SK-N-SH treated with all-trans-retinoic acid at 6 μM for 48 hours (cell line): ENCODE measurements at regions not wholly inside any gene's neighbourhood (a gene's known extent, or its start where the extent isn't known, plus 50 kb on each side); places are given as distances from the start of the nearest gene placed in this dataset.
"Not testable (repeated sequence)": the region's sequence is repeated elsewhere in the genome, so short reads cannot be mapped to it uniquely, and the experiment has no call there.

Experiments
- BACH2 ChIP-seq: fragments of 250-450 bp; sonication (Bioruptor Pico); IDR thresholded peaks from 2 replicates; pipeline ENCODE4 v1.9.0; 2021; ENCODE audit warnings: mild to moderate bottlenecking, borderline replicate concordance
- GLIS3 ChIP-seq: fragments of 250-450 bp; sonication (Bioruptor Pico); IDR thresholded peaks from 2 replicates; pipeline ENCODE4 v1.5.0; 2020; ENCODE audit warnings: mild to moderate bottlenecking, moderate library complexity
- RARB ChIP-seq: fragments of 250-450 bp; sonication (Bioruptor Pico); IDR thresholded peaks from 2 replicates; pipeline ENCODE4 v1.8.0; 2021; ENCODE audit warnings: mild to moderate bottlenecking, moderate library complexity
- SNAI2 ChIP-seq: fragments of 250-450 bp; sonication (Bioruptor Pico); IDR thresholded peaks from 2 replicates; pipeline ENCODE4 v1.5.0; 2020; ENCODE audit warnings: mild to moderate bottlenecking, moderate library complexity
- ZFP3 ChIP-seq: fragments of 250-450 bp; sonication (Bioruptor Pico); IDR thresholded peaks from 2 replicates; pipeline ENCODE4 v1.5.0; 2020; ENCODE audit warnings: mild to moderate bottlenecking, moderate library complexity
- ZFP30 ChIP-seq: fragments of 450-650 bp; formaldehyde crosslinking; IDR thresholded peaks from 2 replicates; pipeline ENCODE4 v1.5.0; 2022; ENCODE audit warnings: mild to moderate bottlenecking, moderate library complexity
- ZNF70 ChIP-seq: fragments of 450-650 bp; formaldehyde crosslinking; IDR thresholded peaks from 2 replicates; pipeline ENCODE4 v1.5.0; 2020; ENCODE audit warnings: mild to moderate bottlenecking, moderate library complexity
- TF ChIP-seq, protein P1 (sequence below): fragments of 250-450 bp; sonication (Bioruptor Pico); IDR thresholded peaks from 2 replicates; pipeline ENCODE4 v1.8.0; 2020; ENCODE audit warnings: mild to moderate bottlenecking, moderate library complexity, borderline replicate concordance
- TF ChIP-seq, protein P2 (sequence below): fragments of 250-450 bp; sonication (Bioruptor Pico); IDR thresholded peaks from 2 replicates; pipeline ENCODE4 v1.5.1; 2020; ENCODE audit warnings: low read depth, mild to moderate bottlenecking, moderate library complexity

GRCh38 chrX:45455732-45456131 lies 255.1 kb upstream of the DIPK2B start:
- not testable (repeated sequence) for TF ChIP-seq RARB (CRISPR knock-in tag); ZFP30 (CRISPR knock-in tag); ZNF70; SNAI2 (CRISPR knock-in tag); GLIS3; BACH2 (CRISPR knock-in tag); ZFP3 (CRISPR knock-in tag)
- TF ChIP-seq, protein P1, sequence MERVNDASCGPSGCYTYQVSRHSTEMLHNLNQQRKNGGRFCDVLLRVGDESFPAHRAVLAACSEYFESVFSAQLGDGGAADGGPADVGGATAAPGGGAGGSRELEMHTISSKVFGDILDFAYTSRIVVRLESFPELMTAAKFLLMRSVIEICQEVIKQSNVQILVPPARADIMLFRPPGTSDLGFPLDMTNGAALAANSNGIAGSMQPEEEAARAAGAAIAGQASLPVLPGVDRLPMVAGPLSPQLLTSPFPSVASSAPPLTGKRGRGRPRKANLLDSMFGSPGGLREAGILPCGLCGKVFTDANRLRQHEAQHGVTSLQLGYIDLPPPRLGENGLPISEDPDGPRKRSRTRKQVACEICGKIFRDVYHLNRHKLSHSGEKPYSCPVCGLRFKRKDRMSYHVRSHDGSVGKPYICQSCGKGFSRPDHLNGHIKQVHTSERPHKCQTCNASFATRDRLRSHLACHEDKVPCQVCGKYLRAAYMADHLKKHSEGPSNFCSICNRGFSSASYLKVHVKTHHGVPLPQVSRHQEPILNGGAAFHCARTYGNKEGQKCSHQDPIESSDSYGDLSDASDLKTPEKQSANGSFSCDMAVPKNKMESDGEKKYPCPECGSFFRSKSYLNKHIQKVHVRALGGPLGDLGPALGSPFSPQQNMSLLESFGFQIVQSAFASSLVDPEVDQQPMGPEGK (CRISPR knock-in tag), result not testable (repeated sequence)
- TF ChIP-seq, protein P2, sequence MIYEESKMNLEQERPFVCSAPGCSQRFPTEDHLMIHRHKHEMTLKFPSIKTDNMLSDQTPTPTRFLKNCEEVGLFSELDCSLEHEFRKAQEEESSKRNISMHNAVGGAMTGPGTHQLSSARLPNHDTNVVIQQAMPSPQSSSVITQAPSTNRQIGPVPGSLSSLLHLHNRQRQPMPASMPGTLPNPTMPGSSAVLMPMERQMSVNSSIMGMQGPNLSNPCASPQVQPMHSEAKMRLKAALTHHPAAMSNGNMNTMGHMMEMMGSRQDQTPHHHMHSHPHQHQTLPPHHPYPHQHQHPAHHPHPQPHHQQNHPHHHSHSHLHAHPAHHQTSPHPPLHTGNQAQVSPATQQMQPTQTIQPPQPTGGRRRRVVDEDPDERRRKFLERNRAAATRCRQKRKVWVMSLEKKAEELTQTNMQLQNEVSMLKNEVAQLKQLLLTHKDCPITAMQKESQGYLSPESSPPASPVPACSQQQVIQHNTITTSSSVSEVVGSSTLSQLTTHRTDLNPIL (CRISPR knock-in tag), result not testable (repeated sequence)
